ENCODE measurements at regions not wholly inside any gene's neighbourhood (a gene's known extent, or its start where the extent isn't known, plus 50 kb on each side); places are given as distances from the start of the nearest gene placed in this dataset.

DNA sequence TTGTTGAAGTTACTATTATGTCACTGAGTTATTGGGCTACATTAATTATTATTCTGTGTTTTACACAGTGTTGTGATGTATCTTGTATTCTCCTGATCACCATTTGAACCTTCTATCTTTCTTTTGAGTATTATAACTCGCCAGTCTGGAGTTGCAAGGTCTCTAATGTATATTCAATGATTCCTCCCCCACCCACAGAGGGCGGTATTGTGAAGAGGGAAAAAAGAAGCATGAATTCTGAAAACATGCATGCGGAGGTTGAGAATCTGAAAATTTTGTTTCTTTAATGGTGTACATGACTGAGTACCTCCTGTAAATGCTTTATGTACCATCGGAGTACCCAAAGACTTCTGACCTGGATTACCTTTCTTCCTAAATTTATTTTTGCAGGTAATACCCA is 266.6 kb downstream of the NR4A2 start:
- Histone ChIP-seq H3K4me3 (no peak overlapping the region), H3K36me3 (ENCODE audit: insufficient read depth) (no peaks in the 10 kb centered on the region), H3K9me2 (ENCODE audit: insufficient read depth) (no peaks in the 10 kb centered on the region), H3F3A (replicated peaks; ENCODE audit: low read depth) (no peaks in the 10 kb centered on the region), H3K27ac (ENCODE audit: low read depth) (no peak overlapping the region), H3K4me2 (no peak overlapping the region), H2AFZ (no peak overlapping the region), H3K4me1 (ENCODE audit: insufficient read depth) (no peaks in the 10 kb centered on the region), H3K27me3 (ENCODE audit: insufficient read depth) (no peaks in the 10 kb centered on the region), H4K20me1 (replicated peaks; ENCODE audit: insufficient read depth) (no peaks in the 10 kb centered on the region), H3K79me2 (replicated peaks; ENCODE audit: insufficient read depth) (no peaks in the 10 kb centered on the region)
- no peak overlapping the region for H3K27ac Mint-ChIP-seq
- no peak for ATAC-seq
- no peaks in the 10 kb centered on the region for H3K27me3 Mint-ChIP-seq (ENCODE audit: insufficient read depth, low read depth, poor library complexity)
- no peak overlapping the region for H3K4me3 Mint-ChIP-seq
- peak; percentile 57 for DNase-seq (ENCODE audit: low spot score)
- no peaks in the 10 kb centered on the region for H3K36me3 Mint-ChIP-seq (ENCODE audit: low read depth)
- H3K9me3 Mint-ChIP-seq: no peaks in the 10 kb centered on the region
- TF ChIP-seq, protein P1, sequence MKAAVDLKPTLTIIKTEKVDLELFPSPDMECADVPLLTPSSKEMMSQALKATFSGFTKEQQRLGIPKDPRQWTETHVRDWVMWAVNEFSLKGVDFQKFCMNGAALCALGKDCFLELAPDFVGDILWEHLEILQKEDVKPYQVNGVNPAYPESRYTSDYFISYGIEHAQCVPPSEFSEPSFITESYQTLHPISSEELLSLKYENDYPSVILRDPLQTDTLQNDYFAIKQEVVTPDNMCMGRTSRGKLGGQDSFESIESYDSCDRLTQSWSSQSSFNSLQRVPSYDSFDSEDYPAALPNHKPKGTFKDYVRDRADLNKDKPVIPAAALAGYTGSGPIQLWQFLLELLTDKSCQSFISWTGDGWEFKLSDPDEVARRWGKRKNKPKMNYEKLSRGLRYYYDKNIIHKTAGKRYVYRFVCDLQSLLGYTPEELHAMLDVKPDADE (IDR thresholded peaks at IDR 0.05): no peak
- TF ChIP-seq EZH2 (IDR thresholded peaks at IDR 0.05; ENCODE audit: low read depth, unreplicated experiment): no peak
- TF ChIP-seq, protein P2, sequence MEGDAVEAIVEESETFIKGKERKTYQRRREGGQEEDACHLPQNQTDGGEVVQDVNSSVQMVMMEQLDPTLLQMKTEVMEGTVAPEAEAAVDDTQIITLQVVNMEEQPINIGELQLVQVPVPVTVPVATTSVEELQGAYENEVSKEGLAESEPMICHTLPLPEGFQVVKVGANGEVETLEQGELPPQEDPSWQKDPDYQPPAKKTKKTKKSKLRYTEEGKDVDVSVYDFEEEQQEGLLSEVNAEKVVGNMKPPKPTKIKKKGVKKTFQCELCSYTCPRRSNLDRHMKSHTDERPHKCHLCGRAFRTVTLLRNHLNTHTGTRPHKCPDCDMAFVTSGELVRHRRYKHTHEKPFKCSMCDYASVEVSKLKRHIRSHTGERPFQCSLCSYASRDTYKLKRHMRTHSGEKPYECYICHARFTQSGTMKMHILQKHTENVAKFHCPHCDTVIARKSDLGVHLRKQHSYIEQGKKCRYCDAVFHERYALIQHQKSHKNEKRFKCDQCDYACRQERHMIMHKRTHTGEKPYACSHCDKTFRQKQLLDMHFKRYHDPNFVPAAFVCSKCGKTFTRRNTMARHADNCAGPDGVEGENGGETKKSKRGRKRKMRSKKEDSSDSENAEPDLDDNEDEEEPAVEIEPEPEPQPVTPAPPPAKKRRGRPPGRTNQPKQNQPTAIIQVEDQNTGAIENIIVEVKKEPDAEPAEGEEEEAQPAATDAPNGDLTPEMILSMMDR (conservative IDR thresholded peaks at IDR 0.05; ENCODE audit: low read depth in 2 of 2): peak; percentile 62 to 67
- no peak for TF ChIP-seq ZNF114 (CRISPR knock-in tag; IDR thresholded peaks at IDR 0.05)
- no peaks in the 10 kb centered on the region for H3K4me1 Mint-ChIP-seq

DNA sequence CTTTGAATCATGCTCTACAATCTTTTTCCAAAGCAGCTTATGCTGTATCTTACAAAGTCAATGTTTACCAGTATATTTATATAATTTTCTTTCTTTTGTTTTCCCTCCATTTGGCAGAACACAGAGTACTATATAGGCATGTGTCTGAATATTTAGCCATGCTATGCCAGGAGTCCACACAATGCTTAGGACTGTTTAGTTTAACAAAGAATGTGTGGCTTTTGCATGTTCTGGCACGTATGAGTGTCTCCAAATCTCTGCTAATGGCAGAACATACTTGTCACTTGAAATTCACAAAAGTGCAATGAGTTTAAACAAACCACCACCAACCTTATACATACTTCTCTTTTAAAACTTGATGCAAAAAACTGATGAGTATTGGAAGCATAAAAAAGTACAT is 268.0 kb downstream of the NR4A2 start:
- ATAC-seq (no peak), DNase-seq (ENCODE audit: low spot score) (no peak)
- H2AFZ ChIP-seq: no peak overlapping the region
- no peaks in the 10 kb centered on the region for H3K4me1 ChIP-seq (ENCODE audit: insufficient read depth)
- no peaks in the 10 kb centered on the region for H3F3A ChIP-seq (replicated peaks; ENCODE audit: low read depth)
- no peak overlapping the region for H3K4me2 ChIP-seq
- H3K27ac Mint-ChIP-seq: no peak overlapping the region
- H3K9me3 Mint-ChIP-seq: no peaks in the 10 kb centered on the region
- TF ChIP-seq CREB1 (CRISPR knock-in tag; IDR thresholded peaks at IDR 0.05; ENCODE audit: low read depth) (no peak), EZH2phosphoT487 (IDR thresholded peaks at IDR 0.05; ENCODE audit: unreplicated experiment) (no peak)
- H3K27ac ChIP-seq (ENCODE audit: low read depth): no peak overlapping the region
- no peaks in the 10 kb centered on the region for H3K9me2 ChIP-seq (ENCODE audit: insufficient read depth)
- no peaks in the 10 kb centered on the region; the same call in 2 of the 3 replicates for H3K4me1 Mint-ChIP-seq
- no peaks in the 10 kb centered on the region for H4K20me1 ChIP-seq (replicated peaks; ENCODE audit: insufficient read depth)
- no peak overlapping the region for H3K4me3 ChIP-seq
- no peaks in the 10 kb centered on the region for H3K27me3 Mint-ChIP-seq (ENCODE audit: insufficient read depth, low read depth, poor library complexity)
- H3K36me3 Mint-ChIP-seq (ENCODE audit: low read depth): no peaks in the 10 kb centered on the region
- no peaks in the 10 kb centered on the region for H3K36me3 ChIP-seq (ENCODE audit: insufficient read depth)
- H3K4me3 Mint-ChIP-seq: no peak overlapping the region
- H3K79me2 ChIP-seq (replicated peaks; ENCODE audit: insufficient read depth): no peaks in the 10 kb centered on the region
- H3K27me3 ChIP-seq (ENCODE audit: insufficient read depth): no peaks in the 10 kb centered on the region

DNA sequence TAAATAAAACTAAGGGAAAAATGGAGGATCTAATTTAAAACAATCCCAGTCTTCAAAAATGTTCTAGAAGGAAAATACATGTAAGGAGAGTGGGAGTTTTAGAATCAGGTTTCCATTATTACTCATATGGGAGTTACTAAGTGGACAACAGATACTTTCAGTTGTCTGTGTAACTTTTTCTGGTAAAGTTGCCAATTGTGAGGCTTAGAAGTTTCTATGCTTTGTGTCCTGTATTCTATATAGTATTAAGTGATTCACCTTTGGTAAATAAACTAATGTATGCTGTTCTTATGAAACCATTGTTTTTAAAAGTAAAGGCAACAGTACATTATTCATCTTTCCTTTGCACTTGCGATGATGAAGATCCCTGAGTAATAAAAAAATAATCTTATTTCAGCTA is 274.9 kb downstream of the NR4A2 start:
- no peaks in the 10 kb centered on the region; the same call in 2 of the 3 replicates for H3K4me1 Mint-ChIP-seq
- no peaks in the 10 kb centered on the region for H3K36me3 ChIP-seq (ENCODE audit: insufficient read depth)
- no peaks in the 10 kb centered on the region for H3K9me2 ChIP-seq (ENCODE audit: insufficient read depth)
- no peaks in the 10 kb centered on the region for H3K27me3 Mint-ChIP-seq (ENCODE audit: insufficient read depth, low read depth, poor library complexity)
- no peaks in the 10 kb centered on the region for H4K20me1 ChIP-seq (replicated peaks; ENCODE audit: insufficient read depth)
- H3K4me1 ChIP-seq (ENCODE audit: insufficient read depth): no peaks in the 10 kb centered on the region
- H3K4me3 Mint-ChIP-seq: no peak overlapping the region
- H3K36me3 Mint-ChIP-seq (ENCODE audit: low read depth): no peaks in the 10 kb centered on the region
- H3K9me3 Mint-ChIP-seq: no peaks in the 10 kb centered on the region
- no peaks in the 10 kb centered on the region for H3F3A ChIP-seq (replicated peaks; ENCODE audit: low read depth)
- no peak for ATAC-seq
- H3K27ac Mint-ChIP-seq: no peak overlapping the region
- H2AFZ ChIP-seq: no peak overlapping the region
- no peak overlapping the region for H3K4me3 ChIP-seq
- no peaks in the 10 kb centered on the region for H3K79me2 ChIP-seq (replicated peaks; ENCODE audit: insufficient read depth)
- no peaks in the 10 kb centered on the region for H3K27me3 ChIP-seq (ENCODE audit: insufficient read depth)
- H3K4me2 ChIP-seq: no peak overlapping the region
- H3K27ac ChIP-seq (ENCODE audit: low read depth): no peak overlapping the region
- no peak for DNase-seq (ENCODE audit: low spot score)
- TF ChIP-seq NANOG (IDR thresholded peaks at IDR 0.05; ENCODE audit: borderline replicate concordance): no peak
- no peak for TF ChIP-seq JUNB (IDR thresholded peaks at IDR 0.05; ENCODE audit: unreplicated experiment)
- no peak for TF ChIP-seq ZNF462 (CRISPR knock-in tag; IDR thresholded peaks at IDR 0.05)
- no peak for TF ChIP-seq ZNF114 (CRISPR knock-in tag; IDR thresholded peaks at IDR 0.05)

Measured in GM23338 (cell line).